Keratinocyte (primary cell): ENCODE measurements at regions not wholly inside any gene's neighbourhood (a gene's known extent, or its start where the extent isn't known, plus 50 kb on each side); places are given as distances from the start of the nearest gene placed in this dataset.

ENCODE experiments used
- CTCF ChIP-seq, 3 experiments: IDR thresholded peaks in 1 of 3; conservative IDR thresholded peaks in 1 of 3; optimal IDR thresholded peaks in 1 of 3; 2 replicates in 2 of 3; 3 replicates in 1 of 3; pipeline versions ENCODE3 to v1.5.1; 2011; ENCODE audit warnings: low read length in 3 of 3, mild to moderate bottlenecking in 3 of 3, moderate library complexity in 2 of 3, control low read depth in 1 of 3, inconsistent platforms in 1 of 3; ENCODE audit not compliant: insufficient read depth in 2 of 3; ENCODE audit errors: extremely low read depth in 1 of 3
- EZH2 ChIP-seq: IDR thresholded peaks from one replicate; pipeline ENCODE4 v1.6.1; 2012; ENCODE audit warnings: inconsistent platforms, mild to moderate bottlenecking, low read length, moderate library complexity

- TF ChIP-seq CTCF (optimal IDR thresholded peaks at IDR 0.05 in 1 of 3, IDR thresholded peaks at IDR 0.05 in 1 of 3, conservative IDR thresholded peaks at IDR 0.05 in 1 of 3; ENCODE audit: extremely low read depth in 1 of 3, insufficient read depth in 2 of 3, low read length in 3 of 3) (no peak), EZH2 (no peak)
Measured at GRCh38 chr14:41285186-41285748, 321.4 kb upstream of the LRFN5 start.
